ENCODE measurements at regions not wholly inside any gene's neighbourhood (a gene's known extent, or its start where the extent isn't known, plus 50 kb on each side); places are given as distances from the start of the nearest gene placed in this dataset.

GRCh38 chr6:158249340-158249836, 62.9 kb upstream of the TULP4 start:
- Histone ChIP-seq H3K27me3 (ENCODE audit: control insufficient read depth, insufficient read depth, low read length) (no peaks in the 10 kb centered on the region), H3K9me3 (ENCODE audit: control insufficient read depth, insufficient read depth, low read length) (no peaks in the 10 kb centered on the region), H3K4me3 (ENCODE audit: low read depth, low read length) (no peak overlapping the region), H3K27ac (ENCODE audit: low read depth, low read length) (no peak overlapping the region)
- no peak for TF ChIP-seq CTCF (IDR thresholded peaks at IDR 0.05; ENCODE audit: low read depth, low read length)
- POLR2A ChIA-PET: no interaction called here
- CTCF ChIA-PET: no interaction called here
- DNase-seq (ENCODE audit: low read depth, low spot score): no peak

- no peak for TF ChIP-seq CTCF (IDR thresholded peaks at IDR 0.05; ENCODE audit: low read depth, low read length)
- no peak for DNase-seq (ENCODE audit: low read depth, low spot score)
- Histone ChIP-seq H3K9me3 (ENCODE audit: control insufficient read depth, insufficient read depth, low read length) (no peaks in the 10 kb centered on the region), H3K27ac (ENCODE audit: low read depth, low read length) (no peak overlapping the region), H3K4me3 (ENCODE audit: low read depth, low read length) (no peak overlapping the region), H3K27me3 (ENCODE audit: control insufficient read depth, insufficient read depth, low read length) (no peaks in the 10 kb centered on the region)
- CTCF ChIA-PET: interaction anchor here (0.6 to 1.3 kb wide), 5 partner anchors 30 to 440 kb away, joined by 3 to 6 read pairs (median 3); no protein-coding TSS in a partner anchor
- POLR2A ChIA-PET: no interaction called here
Measured at GRCh38 chr6:158251565-158251964, 60.7 kb upstream of the TULP4 start.

GRCh38 chr6:158253248-158253647, 59.0 kb upstream of the TULP4 start:
- no peak overlapping the region for H3K27ac ChIP-seq (ENCODE audit: low read depth, low read length)
- H3K4me3 ChIP-seq (ENCODE audit: low read depth, low read length): no peak overlapping the region
- TF ChIP-seq CTCF (IDR thresholded peaks at IDR 0.05; ENCODE audit: low read depth, low read length): no peak
- DNase-seq (ENCODE audit: low read depth, low spot score): no peak
- no peaks in the 10 kb centered on the region for H3K9me3 ChIP-seq (ENCODE audit: control insufficient read depth, insufficient read depth, low read length)
- H3K27me3 ChIP-seq (ENCODE audit: control insufficient read depth, insufficient read depth, low read length): no peaks in the 10 kb centered on the region
- CTCF ChIA-PET: no interaction called here
- POLR2A ChIA-PET: no interaction called here

GRCh38 chr6:158255275-158255988, 56.8 kb upstream of the TULP4 start:
- no peak for TF ChIP-seq CTCF (IDR thresholded peaks at IDR 0.05; ENCODE audit: low read depth, low read length)
- Histone ChIP-seq H3K27me3 (ENCODE audit: control insufficient read depth, insufficient read depth, low read length) (no peaks in the 10 kb centered on the region), H3K27ac (ENCODE audit: low read depth, low read length) (no peak overlapping the region), H3K9me3 (ENCODE audit: control insufficient read depth, insufficient read depth, low read length) (no peaks in the 10 kb centered on the region), H3K4me3 (ENCODE audit: low read depth, low read length) (no peak overlapping the region)
- POLR2A ChIA-PET: no interaction called here
- CTCF ChIA-PET: no interaction called here
- DNase-seq (ENCODE audit: low read depth, low spot score): no peak

- Histone ChIP-seq H3K9me3 (ENCODE audit: control insufficient read depth, insufficient read depth, low read length) (no peaks in the 10 kb centered on the region), H3K27ac (ENCODE audit: low read depth, low read length) (no peak overlapping the region), H3K27me3 (ENCODE audit: control insufficient read depth, insufficient read depth, low read length) (no peaks in the 10 kb centered on the region), H3K4me3 (ENCODE audit: low read depth, low read length) (no peak overlapping the region)
- ChIA-PET POLR2A (no interaction called here), CTCF (no interaction called here)
- TF ChIP-seq CTCF (IDR thresholded peaks at IDR 0.05; ENCODE audit: low read depth, low read length): no peak
- no peak for DNase-seq (ENCODE audit: low read depth, low spot score)
Measured at GRCh38 chr6:158255989-158256601, 56.2 kb upstream of the TULP4 start.
